Superior temporal gyrus (tissue), 1 donor: ENCODE measurements at regions not wholly inside any gene's neighbourhood (a gene's known extent, or its start where the extent isn't known, plus 50 kb on each side); places are given as distances from the start of the nearest gene placed in this dataset.
"Not testable (repeated sequence)": the region's sequence is repeated elsewhere in the genome, so short reads cannot be mapped to it uniquely, and the experiment has no call there.

Experiments
- DNase-seq: peaks from one replicate; pipeline ENCODE4 v3.0.0-alpha.2; 2016; ENCODE audit errors: extremely low spot score

GRCh38 chr11:86749821-86750401 lies 50.4 kb upstream of the PRSS23 start:
- no peak for DNase-seq

- no peak for DNase-seq
These were observed 51.0 kb upstream of the PRSS23 start for GRCh38 chr11:86749376-86749775.

GRCh38 chr11:86748296-86748695 lies 52.0 kb upstream of the PRSS23 start:
- no peak for DNase-seq

GRCh38 chr11:86747801-86748200 lies 52.5 kb upstream of the PRSS23 start:
- DNase-seq = no peak

- no peak for DNase-seq
These were observed 53.8 kb upstream of the PRSS23 start for GRCh38 chr11:86746514-86746913.

GRCh38 chr11:86745571-86745970 lies 54.8 kb upstream of the PRSS23 start:
- DNase-seq = no peak

- peak; percentile 63 for DNase-seq
These were observed 56.9 kb upstream of the PRSS23 start for GRCh38 chr11:86743223-86744118.

- no peak for DNase-seq
These were observed 58.2 kb upstream of the PRSS23 start for GRCh38 chr11:86741839-86742805.

- no peak for DNase-seq
These were observed 58.9 kb upstream of the PRSS23 start for GRCh38 chr11:86741484-86741835.

- DNase-seq = peak; percentile 69
These were observed 59.5 kb upstream of the PRSS23 start for GRCh38 chr11:86740628-86741483.

GRCh38 chr11:86738568-86738967 lies 61.8 kb upstream of the PRSS23 start:
- DNase-seq = no peak

- no peak for DNase-seq
These were observed 62.6 kb upstream of the PRSS23 start for GRCh38 chr11:86737737-86738136.

GRCh38 chr11:86737230-86737629 lies 63.1 kb upstream of the PRSS23 start:
- no peak for DNase-seq

GRCh38 chr11:86736291-86737143 lies 63.8 kb upstream of the PRSS23 start:
- no peak for DNase-seq

- no peak for DNase-seq
These were observed 63.3 kb upstream of the ME3 start for GRCh38 chr11:86735451-86736290.

GRCh38 chr11:86732739-86733138 lies 60.3 kb upstream of the ME3 start:
- not testable (repeated sequence) for DNase-seq

- not testable (repeated sequence) for DNase-seq
These were observed 59.9 kb upstream of the ME3 start for GRCh38 chr11:86732286-86732685.

GRCh38 chr11:86729576-86729975 lies 57.2 kb upstream of the ME3 start:
- not testable (repeated sequence) for DNase-seq

- no peak for DNase-seq
These were observed 56.1 kb upstream of the ME3 start for GRCh38 chr11:86728562-86728961.
